ENCODE measurements at regions not wholly inside any gene's neighbourhood (a gene's known extent, or its start where the extent isn't known, plus 50 kb on each side); places are given as distances from the start of the nearest gene placed in this dataset.

DNA sequence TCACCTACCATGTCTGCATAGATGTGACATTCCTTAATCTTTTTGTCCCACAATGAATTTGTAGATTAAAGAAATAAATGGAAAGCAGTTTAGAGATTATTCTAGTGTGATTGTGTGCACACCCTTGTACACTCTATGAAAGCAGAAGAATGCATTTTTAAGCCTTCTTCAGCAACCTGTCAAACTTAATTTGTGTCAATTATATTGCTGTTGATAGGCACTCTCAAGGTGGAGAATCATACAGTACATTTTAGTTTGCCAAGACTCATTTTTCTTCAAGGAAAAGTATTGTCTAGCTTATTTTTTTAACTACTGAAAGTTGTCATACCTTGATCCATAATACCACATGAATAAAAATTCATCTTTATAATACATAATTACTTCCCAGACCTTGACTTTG lies 1898.9 kb downstream of the OLFM4 start:
- no peaks in the 10 kb centered on the region for H3K4me1 ChIP-seq (ENCODE audit: insufficient read depth, low read length)
- no peaks in the 10 kb centered on the region for H4K20me1 ChIP-seq (ENCODE audit: insufficient read depth, low read length)
- no peak overlapping the region for H3K4me3 Mint-ChIP-seq (ENCODE audit: unreplicated experiment)
- H3K27ac ChIP-seq (ENCODE audit: low read depth, low read length): no peak overlapping the region
- H2AFZ ChIP-seq (ENCODE audit: low read depth, low read length): no peak overlapping the region
- no peaks in the 10 kb centered on the region for H3K36me3 ChIP-seq (ENCODE audit: insufficient read depth, low read length)
- no peak for FAIRE-seq
- no peaks in the 10 kb centered on the region for H3K79me2 ChIP-seq (ENCODE audit: insufficient read depth, low read length)
- no peaks in the 10 kb centered on the region for H3K27me3 Mint-ChIP-seq (ENCODE audit: low read depth, unreplicated experiment)
- peaks cover 8% of the 10 kb centered on the region for H3K9me3 Mint-ChIP-seq (ENCODE audit: unreplicated experiment)
- H3K36me3 Mint-ChIP-seq (ENCODE audit: low read depth, unreplicated experiment): no peaks in the 10 kb centered on the region
- H3K27ac Mint-ChIP-seq (ENCODE audit: unreplicated experiment): no peak overlapping the region
- no peak overlapping the region for H3K4me3 ChIP-seq (ENCODE audit: insufficient read depth, low read depth, low read length)
- no peaks in the 10 kb centered on the region for H3K4me1 Mint-ChIP-seq (ENCODE audit: low read depth, unreplicated experiment)
- no peak for DNase-seq (ENCODE audit: low read depth)
- no peak overlapping the region for H3K4me2 ChIP-seq (ENCODE audit: low read length)
- TF ChIP-seq, protein P1, sequence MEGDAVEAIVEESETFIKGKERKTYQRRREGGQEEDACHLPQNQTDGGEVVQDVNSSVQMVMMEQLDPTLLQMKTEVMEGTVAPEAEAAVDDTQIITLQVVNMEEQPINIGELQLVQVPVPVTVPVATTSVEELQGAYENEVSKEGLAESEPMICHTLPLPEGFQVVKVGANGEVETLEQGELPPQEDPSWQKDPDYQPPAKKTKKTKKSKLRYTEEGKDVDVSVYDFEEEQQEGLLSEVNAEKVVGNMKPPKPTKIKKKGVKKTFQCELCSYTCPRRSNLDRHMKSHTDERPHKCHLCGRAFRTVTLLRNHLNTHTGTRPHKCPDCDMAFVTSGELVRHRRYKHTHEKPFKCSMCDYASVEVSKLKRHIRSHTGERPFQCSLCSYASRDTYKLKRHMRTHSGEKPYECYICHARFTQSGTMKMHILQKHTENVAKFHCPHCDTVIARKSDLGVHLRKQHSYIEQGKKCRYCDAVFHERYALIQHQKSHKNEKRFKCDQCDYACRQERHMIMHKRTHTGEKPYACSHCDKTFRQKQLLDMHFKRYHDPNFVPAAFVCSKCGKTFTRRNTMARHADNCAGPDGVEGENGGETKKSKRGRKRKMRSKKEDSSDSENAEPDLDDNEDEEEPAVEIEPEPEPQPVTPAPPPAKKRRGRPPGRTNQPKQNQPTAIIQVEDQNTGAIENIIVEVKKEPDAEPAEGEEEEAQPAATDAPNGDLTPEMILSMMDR (IDR thresholded peaks at IDR 0.05; ENCODE audit: insufficient read depth, low read depth, low read length): no peak
- no peaks in the 10 kb centered on the region for H3K27me3 ChIP-seq (ENCODE audit: insufficient read depth, low read length)
- H3K9ac ChIP-seq (ENCODE audit: low read length): no peak overlapping the region
- H3K9me3 ChIP-seq (ENCODE audit: insufficient read depth, low read depth, low read length): no peaks in the 10 kb centered on the region

DNA sequence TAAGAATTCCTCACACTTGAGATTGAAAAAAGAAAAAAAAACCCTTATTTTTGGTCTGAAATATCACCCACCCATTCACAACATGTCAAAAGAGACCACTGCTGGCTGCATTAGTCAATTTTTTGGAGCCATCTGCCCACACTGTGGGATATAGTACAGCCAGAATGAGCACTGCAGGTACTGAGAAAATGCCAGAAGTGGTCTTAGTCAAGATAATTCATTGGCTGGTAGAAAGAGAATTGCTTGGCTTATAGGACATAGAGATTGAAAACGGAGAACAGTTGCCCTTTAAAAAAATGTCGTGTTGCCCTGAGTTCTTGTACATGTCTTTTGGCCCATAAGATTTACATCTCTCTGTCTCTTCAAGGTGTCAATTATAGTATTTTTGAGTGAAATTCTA lies 1899.5 kb downstream of the OLFM4 start:
- no peak overlapping the region for H3K4me3 Mint-ChIP-seq (ENCODE audit: unreplicated experiment)
- H3K4me2 ChIP-seq (ENCODE audit: low read length): no peak overlapping the region
- DNase-seq (ENCODE audit: low read depth): no peak
- H3K27ac ChIP-seq (ENCODE audit: low read depth, low read length): no peak overlapping the region
- H3K27me3 Mint-ChIP-seq (ENCODE audit: low read depth, unreplicated experiment): no peaks in the 10 kb centered on the region
- H3K27ac Mint-ChIP-seq (ENCODE audit: unreplicated experiment): no peak overlapping the region
- H3K9me3 ChIP-seq (ENCODE audit: insufficient read depth, low read depth, low read length): no peaks in the 10 kb centered on the region
- no peak overlapping the region for H3K9ac ChIP-seq (ENCODE audit: low read length)
- H3K27me3 ChIP-seq (ENCODE audit: insufficient read depth, low read length): no peaks in the 10 kb centered on the region
- no peak overlapping the region for H2AFZ ChIP-seq (ENCODE audit: low read depth, low read length)
- no peaks in the 10 kb centered on the region for H3K79me2 ChIP-seq (ENCODE audit: insufficient read depth, low read length)
- peaks cover 8% of the 10 kb centered on the region for H3K9me3 Mint-ChIP-seq (ENCODE audit: unreplicated experiment)
- no peak for FAIRE-seq
- TF ChIP-seq EZH2 (IDR thresholded peaks at IDR 0.05; ENCODE audit: insufficient read depth, low read length): no peak
- TF ChIP-seq, protein P1 (IDR thresholded peaks at IDR 0.05; ENCODE audit: insufficient read depth, low read depth, low read length): no peak
- no peaks in the 10 kb centered on the region for H3K4me1 ChIP-seq (ENCODE audit: insufficient read depth, low read length)
- no peak overlapping the region for H3K4me3 ChIP-seq (ENCODE audit: insufficient read depth, low read depth, low read length)
- H3K36me3 Mint-ChIP-seq (ENCODE audit: low read depth, unreplicated experiment): no peaks in the 10 kb centered on the region
- H3K4me1 Mint-ChIP-seq (ENCODE audit: low read depth, unreplicated experiment): no peaks in the 10 kb centered on the region
- H4K20me1 ChIP-seq (ENCODE audit: insufficient read depth, low read length): no peaks in the 10 kb centered on the region
- no peaks in the 10 kb centered on the region for H3K36me3 ChIP-seq (ENCODE audit: insufficient read depth, low read length)

DNA sequence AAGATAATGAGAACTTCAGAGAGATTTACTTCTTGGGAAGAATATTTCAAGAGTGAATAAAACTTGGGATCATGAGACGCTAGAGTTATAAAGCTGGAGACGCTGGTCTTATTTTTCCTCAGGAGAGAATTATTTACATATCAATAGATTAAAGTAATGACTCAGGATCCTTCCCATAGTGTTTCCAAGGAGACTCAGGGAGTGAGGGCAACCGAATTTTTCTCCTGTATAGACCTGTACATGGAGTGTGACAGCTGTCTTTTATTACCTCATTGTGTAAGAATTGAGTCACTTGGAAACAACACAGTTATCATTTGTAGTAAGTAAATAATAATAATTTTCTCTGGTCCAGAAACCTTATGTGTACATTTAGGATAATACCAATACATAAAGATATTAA lies 1905.5 kb downstream of the OLFM4 start:
- H3K36me3 ChIP-seq (ENCODE audit: insufficient read depth, low read length): no peaks in the 10 kb centered on the region
- DNase-seq (ENCODE audit: low read depth) (no peak), FAIRE-seq (no peak)
- no peaks in the 10 kb centered on the region for H4K20me1 ChIP-seq (ENCODE audit: insufficient read depth, low read length)
- H3K9ac ChIP-seq (ENCODE audit: low read length): no peak overlapping the region
- Mint-ChIP-seq H3K4me3 (ENCODE audit: unreplicated experiment) (no peak overlapping the region), H3K9me3 (ENCODE audit: unreplicated experiment) (peaks cover 2% of the 10 kb centered on the region), H3K4me1 (ENCODE audit: low read depth, unreplicated experiment) (no peaks in the 10 kb centered on the region), H3K27me3 (ENCODE audit: low read depth, unreplicated experiment) (no peaks in the 10 kb centered on the region), H3K36me3 (ENCODE audit: low read depth, unreplicated experiment) (no peaks in the 10 kb centered on the region), H3K27ac (ENCODE audit: unreplicated experiment) (no peak overlapping the region)
- H3K9me3 ChIP-seq (ENCODE audit: insufficient read depth, low read depth, low read length): no peaks in the 10 kb centered on the region
- TF ChIP-seq, protein P1 (IDR thresholded peaks at IDR 0.05; ENCODE audit: insufficient read depth, low read depth, low read length): no peak
- TF ChIP-seq EZH2 (IDR thresholded peaks at IDR 0.05; ENCODE audit: insufficient read depth, low read length): no peak
- H3K4me3 ChIP-seq (ENCODE audit: insufficient read depth, low read depth, low read length): no peak overlapping the region
- H3K79me2 ChIP-seq (ENCODE audit: insufficient read depth, low read length): no peaks in the 10 kb centered on the region
- H3K27ac ChIP-seq (ENCODE audit: low read depth, low read length): no peak overlapping the region
- H3K27me3 ChIP-seq (ENCODE audit: insufficient read depth, low read length): no peaks in the 10 kb centered on the region
- H3K4me1 ChIP-seq (ENCODE audit: insufficient read depth, low read length): peaks cover 2% of the 10 kb centered on the region
- no peak overlapping the region for H2AFZ ChIP-seq (ENCODE audit: low read depth, low read length)
- H3K4me2 ChIP-seq (ENCODE audit: low read length): no peak overlapping the region

Data from astrocyte (in vitro differentiated cells and primary cell).